ENCODE measurements at regions not wholly inside any gene's neighbourhood (a gene's known extent, or its start where the extent isn't known, plus 50 kb on each side); places are given as distances from the start of the nearest gene placed in this dataset.
"Not testable (repeated sequence)": the region's sequence is repeated elsewhere in the genome, so short reads cannot be mapped to it uniquely, and the experiment has no call there.

DNA sequence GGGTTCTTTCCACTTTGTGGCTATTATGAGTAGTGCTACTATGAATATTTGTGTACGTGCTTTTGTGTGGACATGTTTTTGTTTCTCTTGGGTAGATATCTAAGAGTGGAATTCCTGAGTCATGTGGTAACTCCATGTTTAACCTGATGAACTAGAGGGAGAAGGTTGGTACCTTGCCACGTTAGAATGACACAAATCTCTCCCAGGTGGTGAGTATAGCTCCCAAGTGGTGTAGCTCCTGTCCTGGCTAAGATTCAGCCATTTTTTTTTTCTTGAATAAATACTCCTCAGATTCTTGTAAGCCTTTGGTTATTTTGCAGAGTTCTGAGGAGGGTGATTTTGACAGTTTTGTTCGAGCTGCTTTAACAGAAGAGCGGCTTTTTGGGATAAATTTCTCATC, 83.2 kb upstream of the DPP6 start:
- DNase-seq (ENCODE audit: low read depth); H3K4me3 ChIP-seq (ENCODE audit: low read depth, low read length): not testable (repeated sequence)

DNA sequence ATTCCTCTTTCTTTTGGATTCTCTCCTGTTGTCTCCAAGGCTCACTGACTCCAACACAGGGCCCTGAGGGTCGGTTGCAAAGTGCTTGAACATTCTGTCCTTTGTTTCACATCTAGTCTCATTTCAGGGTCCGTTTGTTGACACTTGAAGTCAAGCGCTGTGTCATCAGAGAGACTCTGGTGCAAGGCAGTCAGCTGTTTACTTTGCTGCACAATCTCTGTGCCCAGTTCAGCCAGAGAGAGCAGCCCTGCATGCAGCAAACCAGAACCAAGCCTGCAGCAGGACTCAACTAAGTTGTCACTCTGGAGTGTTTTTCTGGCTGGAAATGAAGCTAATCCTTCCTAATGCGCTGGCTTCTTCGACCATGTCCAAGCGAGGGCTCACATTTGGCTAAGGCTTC, 77.6 kb upstream of the DPP6 start:
- not testable (repeated sequence) for DNase-seq (ENCODE audit: low read depth); H3K4me3 ChIP-seq (ENCODE audit: low read depth, low read length)

DNA sequence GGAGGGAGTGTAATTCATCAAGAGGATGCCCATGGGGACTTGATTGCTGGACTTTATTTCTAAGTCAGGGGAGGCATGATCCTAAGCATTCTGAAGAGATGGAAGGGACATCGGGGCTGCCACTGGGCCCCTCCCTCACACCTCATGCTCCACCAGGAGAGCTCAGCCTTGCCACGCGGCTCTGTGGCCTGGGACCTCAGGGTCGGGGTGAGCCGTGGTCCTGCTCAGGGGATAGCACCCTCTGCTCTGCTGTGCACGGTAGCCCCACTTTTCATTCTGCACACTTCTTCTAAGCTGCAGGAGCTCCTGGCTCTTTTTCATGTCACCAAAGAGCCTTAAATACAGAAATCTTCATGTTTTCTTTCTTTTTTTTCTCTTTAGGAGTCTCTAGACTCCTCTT, 75.5 kb upstream of the DPP6 start:
- DNase-seq (ENCODE audit: low read depth); H3K4me3 ChIP-seq (ENCODE audit: low read depth, low read length): not testable (repeated sequence)

DNA sequence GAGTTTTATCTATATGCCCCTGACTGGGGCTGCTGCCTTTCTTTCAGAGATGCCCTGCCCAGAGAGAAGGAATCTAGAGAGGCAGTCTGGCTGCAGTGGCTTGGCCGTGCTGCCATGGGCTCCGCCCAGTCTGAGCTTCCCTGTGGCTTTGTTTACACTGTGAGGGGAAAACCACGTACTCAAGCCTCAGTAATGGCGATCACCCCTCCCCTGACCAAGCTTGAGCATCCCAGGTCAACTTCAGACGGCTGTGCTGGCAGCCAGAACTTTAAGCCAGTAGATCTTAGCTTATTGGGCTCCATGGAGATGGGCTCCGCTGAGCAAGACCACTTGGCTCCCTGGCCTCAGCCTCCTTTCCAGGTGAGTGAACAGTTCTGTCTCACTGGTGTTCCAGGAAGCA, 69.0 kb upstream of the DPP6 start:
- not testable (repeated sequence) for DNase-seq (ENCODE audit: low read depth); H3K4me3 ChIP-seq (ENCODE audit: low read depth, low read length)

DNA sequence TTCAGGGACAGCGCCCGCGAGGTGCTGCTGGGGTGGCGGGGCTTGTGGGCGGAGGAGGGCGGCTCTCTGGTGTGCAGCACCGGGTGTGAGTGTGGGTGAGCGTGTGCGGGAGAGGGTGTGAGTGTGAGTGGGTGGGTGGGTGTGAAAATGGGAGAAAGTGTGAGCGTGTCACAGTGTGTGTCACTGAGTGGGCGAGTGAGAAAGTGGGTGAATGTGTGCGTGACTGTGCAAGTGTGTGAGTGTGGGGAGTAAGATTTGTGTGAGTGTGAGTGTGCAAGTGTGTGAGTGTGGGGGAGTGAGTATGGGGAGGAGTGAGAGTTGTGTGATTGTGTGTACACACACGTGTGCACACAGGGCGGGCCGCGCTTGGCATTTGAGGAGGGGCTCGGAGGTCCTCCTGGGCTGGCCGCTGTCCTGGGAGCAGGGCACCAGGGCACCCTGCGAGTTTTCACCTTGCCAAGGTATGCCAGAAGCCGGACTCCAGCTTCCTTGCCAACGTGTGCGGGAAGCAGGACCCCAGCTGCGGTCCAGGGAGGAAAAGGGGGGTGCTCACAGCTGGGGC, 63.1 kb upstream of the DPP6 start:
- not testable (repeated sequence) for DNase-seq (ENCODE audit: low read depth); H3K4me3 ChIP-seq (ENCODE audit: low read depth, low read length)

DNA sequence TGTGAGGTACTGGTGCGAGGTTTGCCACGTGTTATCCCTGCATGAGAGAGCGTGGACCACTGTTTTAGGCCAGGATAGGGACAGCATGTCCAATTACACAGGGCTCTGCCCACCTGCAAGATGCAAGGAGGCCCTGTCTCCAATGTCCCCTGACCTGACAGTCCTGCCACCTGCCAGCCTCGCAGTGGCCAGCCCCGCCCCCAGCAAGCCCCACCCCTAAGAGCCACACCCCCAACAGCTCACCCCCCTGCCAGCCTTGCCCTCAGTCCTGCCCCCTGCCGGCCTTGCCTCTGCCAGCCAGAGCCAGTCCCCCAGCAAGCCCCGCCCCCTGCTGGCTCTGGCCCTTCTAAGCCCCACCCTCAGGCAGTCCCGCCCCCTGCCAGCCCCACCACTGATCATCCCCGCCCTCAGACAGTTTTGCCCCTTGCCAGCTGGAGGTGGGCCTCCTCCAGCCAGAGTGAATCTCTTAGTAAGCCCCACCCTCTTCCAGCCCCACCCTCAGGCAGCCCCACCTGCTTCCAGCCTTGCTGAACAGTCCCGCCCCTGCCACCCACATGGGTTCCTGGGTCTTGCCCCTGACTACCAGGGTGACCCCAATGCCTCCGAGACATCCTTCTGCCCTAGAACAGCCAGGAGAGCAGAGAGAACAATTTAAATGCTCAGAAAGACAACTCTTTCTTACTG, 62.3 kb upstream of the DPP6 start:
- H3K4me3 ChIP-seq (ENCODE audit: low read depth, low read length); DNase-seq (ENCODE audit: low read depth): not testable (repeated sequence)

DNA sequence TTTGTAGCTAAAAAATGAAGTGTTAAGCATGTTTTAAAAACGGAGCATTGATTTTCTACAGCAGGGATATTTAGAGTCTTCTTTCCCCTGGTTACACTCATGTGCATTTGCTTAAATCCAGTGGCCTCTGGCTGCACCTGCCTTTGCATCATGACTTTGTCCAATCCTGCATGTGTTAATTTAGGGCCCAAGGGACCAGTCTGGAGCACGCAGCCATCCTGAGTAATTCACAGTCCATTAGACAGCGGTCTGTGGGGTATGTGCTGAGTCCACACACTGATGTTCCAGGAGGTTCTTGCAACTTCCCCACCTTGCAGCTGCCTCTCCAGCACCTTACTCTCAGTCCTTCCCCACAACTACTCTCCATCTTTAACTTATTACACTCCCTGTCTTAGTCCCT, 60.7 kb upstream of the DPP6 start:
- not testable (repeated sequence) for H3K4me3 ChIP-seq (ENCODE audit: low read depth, low read length); DNase-seq (ENCODE audit: low read depth)

DNA sequence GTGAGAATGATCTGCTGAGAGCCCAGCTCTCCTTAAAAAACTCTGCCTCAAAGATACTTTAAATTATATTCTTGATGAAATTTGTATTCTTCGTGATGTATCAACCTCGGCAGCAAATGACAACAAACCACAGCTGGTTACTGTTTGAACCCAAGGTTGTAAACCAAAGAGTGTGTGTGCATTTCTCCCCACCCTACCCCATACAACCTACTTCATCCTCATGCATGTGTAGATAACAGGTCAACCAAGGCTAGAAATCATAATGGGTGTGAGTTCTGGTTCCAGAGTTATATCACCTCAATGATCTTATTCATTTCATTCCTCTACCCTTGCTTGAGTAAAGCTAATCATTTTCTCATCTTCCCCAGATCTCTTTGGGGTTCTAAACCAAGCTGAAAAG, 58.8 kb upstream of the DPP6 start:
- not testable (repeated sequence) for H3K4me3 ChIP-seq (ENCODE audit: low read depth, low read length); DNase-seq (ENCODE audit: low read depth)

DNA sequence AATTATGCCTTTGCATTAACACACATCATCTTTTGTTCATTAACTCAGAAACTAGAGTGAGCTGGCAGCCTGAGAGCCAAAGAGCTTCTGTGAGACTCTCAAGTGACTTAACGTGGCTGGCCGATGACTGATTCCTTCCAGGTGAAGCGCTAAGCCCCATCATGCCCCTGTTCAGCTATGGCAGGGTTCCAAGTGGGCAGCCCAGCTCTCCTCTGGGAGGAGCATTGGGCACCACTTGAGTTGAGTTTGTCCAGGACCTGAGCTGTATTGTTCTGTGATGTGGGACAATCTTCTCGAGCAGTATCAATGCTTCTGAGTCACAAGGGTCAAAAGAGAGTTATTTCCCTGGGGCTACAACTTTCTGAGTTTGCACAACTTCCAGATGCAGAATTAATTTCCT, 53.3 kb upstream of the DPP6 start:
- DNase-seq (ENCODE audit: low read depth); H3K4me3 ChIP-seq (ENCODE audit: low read depth, low read length): not testable (repeated sequence)
